GM12891 (cell line): ENCODE measurements at regions not wholly inside any gene's neighbourhood (a gene's known extent, or its start where the extent isn't known, plus 50 kb on each side); places are given as distances from the start of the nearest gene placed in this dataset.

ENCODE experiments used
- PAX5 ChIP-seq: IDR thresholded peaks from 2 replicates; pipeline ENCODE4 v1.6.1; 2011; ENCODE audit warnings: low read length, moderate library complexity, mild to moderate bottlenecking; ENCODE audit not compliant: insufficient read depth, severe bottlenecking
- POLR2A ChIP-seq: IDR thresholded peaks from 2 replicates; pipeline ENCODE4 v1.6.1; 2011; ENCODE audit warnings: low read depth, low read length, control low read depth
- POLR2AphosphoS5 ChIP-seq: IDR thresholded peaks from 2 replicates; pipeline ENCODE4 v1.6.1; 2011; ENCODE audit warnings: low read depth, low read length, control low read depth
- POU2F2 ChIP-seq: IDR thresholded peaks from 2 replicates; pipeline ENCODE4 v1.6.1; 2011; ENCODE audit warnings: low read depth, mild to moderate bottlenecking, control low read depth, low read length, moderate library complexity
- SPI1 ChIP-seq: IDR thresholded peaks from 2 replicates; pipeline ENCODE4 v1.6.1; 2011; ENCODE audit warnings: low read depth, low read length, control low read depth
- TAF1 ChIP-seq: IDR thresholded peaks from 2 replicates; pipeline ENCODE4 v1.6.1; 2011; ENCODE audit warnings: low read depth, low read length, control low read depth

GRCh38 chr1:110777228-110777627 is 95.7 kb upstream of the CD53 start:
- no peak for TF ChIP-seq POLR2A
- no peak for TF ChIP-seq POLR2AphosphoS5
- TF ChIP-seq PAX5 = no peak
- no peak for TF ChIP-seq TAF1
- TF ChIP-seq SPI1 = no peak
- no peak for TF ChIP-seq POU2F2
